Neural cell (in vitro differentiated cells): ENCODE measurements at regions not wholly inside any gene's neighbourhood (a gene's known extent, or its start where the extent isn't known, plus 50 kb on each side); places are given as distances from the start of the nearest gene placed in this dataset.

ENCODE experiments used
- H2AFZ ChIP-seq: fragments of 200-600, 300-800 bp; sonication (generic), shearing (Covaris generic); 2 replicates; pipeline ENCODE4 v1.6.0; 2014; ENCODE audit warnings: low read depth, mild to moderate bottlenecking, antibody characterized with exemption, low read length, moderate library complexity
- H3F3A ChIP-seq: fragments of 200-600 bp; shearing (Covaris generic); 2 replicates; pipeline ENCODE4 v1.6.1; 2016; ENCODE audit warnings: mild to moderate bottlenecking, moderate library complexity, mixed read lengths, antibody characterized with exemption, low read length; ENCODE audit not compliant: insufficient read depth, poor library complexity, severe bottlenecking
- H3K27ac ChIP-seq: fragments of 200-600, 300-800 bp; sonication (generic), shearing (Covaris generic); 2 replicates; pipeline ENCODE4 v1.5.1; 2014; ENCODE audit warnings: mild to moderate bottlenecking, low read length, moderate library complexity
- H3K27me3 ChIP-seq: fragments of 300-800, 200-600 bp; sonication (generic), shearing (Covaris generic); 2 replicates; pipeline ENCODE4 v1.6.0; 2014; ENCODE audit warnings: mild to moderate bottlenecking, low read depth, low read length, moderate library complexity; ENCODE audit not compliant: insufficient read depth
- H3K36me3 ChIP-seq: fragments of 300-800, 200-600 bp; sonication (generic), shearing (Covaris generic); 2 replicates; pipeline ENCODE4 v1.5.1; 2014; ENCODE audit warnings: mild to moderate bottlenecking, antibody characterized with exemption, low read length, moderate library complexity; ENCODE audit not compliant: insufficient read depth
- H3K4me2 ChIP-seq: fragments of 300-800, 200-600 bp; sonication (generic), shearing (Covaris generic); 2 replicates; pipeline ENCODE4 v1.6.0; 2014; ENCODE audit warnings: mild to moderate bottlenecking, low read length
- H3K4me3 ChIP-seq: fragments of 300-800, 200-600 bp; sonication (generic), shearing (Covaris generic); 2 replicates; pipeline ENCODE4 v1.5.1; 2014; ENCODE audit warnings: mild to moderate bottlenecking, low read length, moderate library complexity
- H3K79me2 ChIP-seq: fragments of 200-600 bp; shearing (Covaris generic); replicated peaks from 2 replicates; pipeline ENCODE4 v1.6.0; 2014; ENCODE audit warnings: mild to moderate bottlenecking, low read length, moderate library complexity; ENCODE audit not compliant: insufficient read depth
- H3K9ac ChIP-seq: fragments of 300-800, 200-600 bp; sonication (generic), shearing (Covaris generic); 2 replicates; pipeline ENCODE4 v1.6.1; 2016; ENCODE audit warnings: mild to moderate bottlenecking, low read length, mixed read lengths
- H3K9me2 ChIP-seq: fragments of 200-600 bp; shearing (Covaris generic); 2 replicates; pipeline ENCODE4 v1.6.1; 2016; ENCODE audit warnings: mild to moderate bottlenecking, low read length, mixed read lengths; ENCODE audit not compliant: insufficient read depth
- H3K9me3 ChIP-seq: fragments of 200-600, 300-800 bp; sonication (generic), shearing (Covaris generic); 2 replicates; pipeline ENCODE4 v1.6.1; 2016; ENCODE audit warnings: mild to moderate bottlenecking, mixed run types, low read length, moderate library complexity, mixed read lengths
- H4K20me1 ChIP-seq: fragments of 200-600 bp; shearing (Covaris generic); 2 replicates; pipeline ENCODE4 v1.6.1; 2016; ENCODE audit warnings: mild to moderate bottlenecking, mixed run types; ENCODE audit not compliant: insufficient read depth
- CTCF ChIP-seq: fragments of 450-650 bp; IDR thresholded peaks from 2 replicates; pipeline ENCODE4 v1.5.1; 2014; ENCODE audit warnings: antibody characterized with exemption, mild to moderate bottlenecking, moderate library complexity; ENCODE audit not compliant: poor library complexity, severe bottlenecking
- EP300 ChIP-seq: fragments of 450-650 bp; conservative IDR thresholded peaks from 2 replicates; pipeline ENCODE4 v1.6.1; 2014; ENCODE audit warnings: antibody characterized with exemption, mild to moderate bottlenecking, moderate library complexity; ENCODE audit not compliant: poor library complexity, severe bottlenecking
- EZH2 ChIP-seq: fragments of 200-600, 300-800 bp; shearing (Covaris generic), sonication (generic); IDR thresholded peaks from 2 replicates; pipeline ENCODE4 v1.6.1; 2014; ENCODE audit warnings: antibody characterized with exemption, low read length, borderline replicate concordance, mild to moderate bottlenecking; ENCODE audit not compliant: insufficient read depth, poor library complexity, severe bottlenecking
- MXI1 ChIP-seq: fragments of 450-650 bp; conservative IDR thresholded peaks from 2 replicates; pipeline ENCODE4 v1.6.1; 2014; ENCODE audit warnings: antibody characterized with exemption, mild to moderate bottlenecking; ENCODE audit not compliant: poor library complexity, severe bottlenecking
- POLR2AphosphoS5 ChIP-seq: IDR thresholded peaks from 2 replicates; pipeline ENCODE4 v1.6.1; 2012
- RAD21 ChIP-seq: fragments of 450-650 bp; conservative IDR thresholded peaks from 2 replicates; pipeline ENCODE4 v1.6.1; 2014; ENCODE audit warnings: antibody characterized with exemption, mild to moderate bottlenecking, moderate library complexity
- REST ChIP-seq: IDR thresholded peaks from 2 replicates; pipeline ENCODE4 v1.6.1; 2012; ENCODE audit warnings: borderline replicate concordance
- SMC3 ChIP-seq: fragments of 450-650 bp; conservative IDR thresholded peaks from 2 replicates; pipeline ENCODE4 v1.6.1; 2014; ENCODE audit warnings: antibody characterized with exemption, mild to moderate bottlenecking, moderate library complexity; ENCODE audit not compliant: poor library complexity
- TAF1 ChIP-seq: IDR thresholded peaks from 2 replicates; pipeline ENCODE4 v1.6.1; 2012; ENCODE audit warnings: low read depth

GRCh38 chr22:48037618-48038017, 1275.2 kb downstream of the TBC1D22A start:
- Histone ChIP-seq H3K9me3 (no peaks in the 10 kb centered on the region), H3K9me2 (no peaks in the 10 kb centered on the region), H3K9ac (no peak overlapping the region), H3K4me3 (no peak overlapping the region), H3K4me2 (no peak overlapping the region), H3K36me3 (no peaks in the 10 kb centered on the region), H3K27me3 (no peaks in the 10 kb centered on the region), H3K79me2 (no peaks in the 10 kb centered on the region), H4K20me1 (no peaks in the 10 kb centered on the region), H3F3A (no peaks in the 10 kb centered on the region), H3K27ac (no peak overlapping the region), H2AFZ (no peak overlapping the region)
- TF ChIP-seq SMC3 (no peak), POLR2AphosphoS5 (no peak), TAF1 (no peak), EZH2 (no peak), CTCF (no peak), RAD21 (no peak), REST (no peak), EP300 (no peak), MXI1 (no peak)

- H3F3A ChIP-seq = no peaks in the 10 kb centered on the region
- no peaks in the 10 kb centered on the region for H3K79me2 ChIP-seq
- no peak overlapping the region for H3K9ac ChIP-seq
- no peak overlapping the region for H2AFZ ChIP-seq
- no peaks in the 10 kb centered on the region for H3K9me2 ChIP-seq
- no peak overlapping the region for H3K4me3 ChIP-seq
- H3K4me2 ChIP-seq = no peak overlapping the region
- no peaks in the 10 kb centered on the region for H4K20me1 ChIP-seq
- TF ChIP-seq SMC3 (no peak), TAF1 (no peak)
- no peak overlapping the region for H3K27ac ChIP-seq
- no peaks in the 10 kb centered on the region for H3K9me3 ChIP-seq
- H3K27me3 ChIP-seq = no peaks in the 10 kb centered on the region
- no peaks in the 10 kb centered on the region for H3K36me3 ChIP-seq
These were observed 1273.4 kb downstream of the TBC1D22A start for GRCh38 chr22:48035897-48036296.

GRCh38 chr22:48031589-48031988, 1269.1 kb downstream of the TBC1D22A start:
- H3K9me2 ChIP-seq = no peaks in the 10 kb centered on the region
- H4K20me1 ChIP-seq = no peaks in the 10 kb centered on the region
- H3K9ac ChIP-seq = no peak overlapping the region
- H3K79me2 ChIP-seq = no peaks in the 10 kb centered on the region
- no peak overlapping the region for H3K27ac ChIP-seq
- H3K36me3 ChIP-seq = no peaks in the 10 kb centered on the region
- H3K9me3 ChIP-seq = no peaks in the 10 kb centered on the region
- no peak overlapping the region for H3K4me2 ChIP-seq
- no peak overlapping the region for H3K4me3 ChIP-seq
- no peaks in the 10 kb centered on the region for H3K27me3 ChIP-seq
- no peak overlapping the region for H2AFZ ChIP-seq
- TF ChIP-seq MXI1 = no peak
- no peak for TF ChIP-seq SMC3
- no peak for TF ChIP-seq EZH2
- no peak for TF ChIP-seq REST
- H3F3A ChIP-seq = no peaks in the 10 kb centered on the region
